CD4-positive, alpha-beta T cell treated with Interleukin-17A for 4 hours (primary cell): ENCODE measurements at regions not wholly inside any gene's neighbourhood (a gene's known extent, or its start where the extent isn't known, plus 50 kb on each side); places are given as distances from the start of the nearest gene placed in this dataset.

Source experiments
- DNase-seq: peaks from one replicate; pipeline ENCODE4 v3.0.0-alpha.2; 2020; ENCODE audit warnings: mixed read lengths

DNA sequence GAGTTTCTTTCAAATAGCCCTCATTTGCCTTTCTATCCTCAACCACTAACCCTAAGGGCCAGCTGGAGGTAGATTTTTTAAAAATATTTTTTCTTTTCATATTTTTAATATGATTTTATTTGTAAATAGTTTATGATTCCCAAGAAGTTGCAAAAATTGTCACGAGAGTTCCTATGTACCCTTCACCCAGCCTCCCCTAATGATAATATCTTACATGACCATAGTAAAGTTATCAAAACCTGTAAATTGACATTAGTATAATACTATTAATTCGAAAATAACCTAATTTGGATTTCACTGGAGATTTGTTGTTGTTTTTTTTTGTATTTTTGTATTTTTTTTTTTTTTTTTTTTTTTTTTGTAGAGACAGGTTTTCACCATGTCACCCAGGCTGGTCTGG is 495.5 kb downstream of the MIAT start:
- DNase-seq = no peak

- no peak for DNase-seq
Measured at GRCh38 chr22:27153386-27153785, 496.0 kb downstream of the MIAT start.

GRCh38 chr22:27154717-27155116 is 497.3 kb downstream of the MIAT start:
- no peak for DNase-seq

GRCh38 chr22:27156821-27157489 is 499.6 kb downstream of the MIAT start:
- no peak for DNase-seq

DNA sequence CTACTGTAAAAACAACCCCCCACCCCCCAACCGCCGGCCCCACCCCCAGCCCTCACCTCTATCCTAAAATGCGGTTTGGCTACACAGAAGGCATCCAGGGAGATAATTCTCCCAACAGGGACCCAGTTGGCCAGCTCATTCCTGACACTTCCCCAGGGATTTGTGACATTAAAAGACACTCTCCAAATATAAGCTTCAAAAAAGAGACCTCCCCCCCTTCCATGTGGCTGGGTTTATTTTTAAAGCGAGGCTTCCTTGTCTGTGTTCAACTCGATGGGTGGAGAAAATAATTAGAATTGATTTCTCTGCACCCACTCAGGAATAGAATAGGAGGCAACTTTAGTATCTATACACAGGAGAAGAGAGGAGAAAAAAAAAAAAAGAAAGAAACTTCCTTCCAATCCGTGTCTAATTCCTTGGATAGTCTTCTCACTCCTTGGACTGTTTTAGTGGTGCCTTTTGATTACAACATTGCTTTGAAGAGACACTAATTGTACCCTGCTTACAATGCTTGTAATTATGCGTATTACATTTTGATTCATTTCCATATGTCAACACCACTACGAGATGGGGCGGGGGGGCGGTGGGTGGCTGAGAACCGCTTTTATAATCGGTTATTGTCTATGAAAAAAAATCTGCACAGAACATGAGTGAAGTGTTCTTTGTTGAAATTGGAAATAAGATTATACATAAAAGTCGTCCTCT is 500.4 kb downstream of the MIAT start:
- no peak for DNase-seq

- DNase-seq = no peak
Measured at GRCh38 chr22:27159016-27159415, 501.6 kb downstream of the MIAT start.

DNA sequence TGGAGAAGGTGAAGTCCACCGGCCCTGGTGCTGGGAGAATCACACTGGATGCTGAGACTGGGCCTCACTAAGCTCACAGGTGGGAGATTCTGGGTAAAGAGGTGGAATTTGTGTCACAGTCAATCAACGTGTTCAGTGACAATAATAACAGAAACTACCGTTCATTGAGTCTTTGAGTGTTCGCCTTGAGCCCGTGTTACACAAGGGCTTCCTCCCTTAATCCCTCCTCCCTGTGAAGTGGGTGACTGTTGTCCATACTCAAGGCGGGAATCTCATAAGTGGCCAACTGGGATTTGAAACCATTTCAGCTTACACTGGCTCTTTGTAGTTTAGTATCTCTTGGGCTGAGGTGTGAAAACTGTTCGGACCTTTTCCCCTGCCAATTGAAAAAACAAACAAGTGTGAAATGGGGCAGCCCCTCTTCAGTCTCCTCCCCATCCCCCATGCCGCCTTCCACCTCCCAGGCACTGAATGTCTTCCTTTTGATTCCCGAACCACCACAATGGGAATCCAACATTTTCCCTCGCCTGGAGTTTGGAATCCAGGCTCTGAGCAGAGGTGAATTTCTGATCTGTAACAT is 502.4 kb downstream of the MIAT start:
- DNase-seq = no peak

DNA sequence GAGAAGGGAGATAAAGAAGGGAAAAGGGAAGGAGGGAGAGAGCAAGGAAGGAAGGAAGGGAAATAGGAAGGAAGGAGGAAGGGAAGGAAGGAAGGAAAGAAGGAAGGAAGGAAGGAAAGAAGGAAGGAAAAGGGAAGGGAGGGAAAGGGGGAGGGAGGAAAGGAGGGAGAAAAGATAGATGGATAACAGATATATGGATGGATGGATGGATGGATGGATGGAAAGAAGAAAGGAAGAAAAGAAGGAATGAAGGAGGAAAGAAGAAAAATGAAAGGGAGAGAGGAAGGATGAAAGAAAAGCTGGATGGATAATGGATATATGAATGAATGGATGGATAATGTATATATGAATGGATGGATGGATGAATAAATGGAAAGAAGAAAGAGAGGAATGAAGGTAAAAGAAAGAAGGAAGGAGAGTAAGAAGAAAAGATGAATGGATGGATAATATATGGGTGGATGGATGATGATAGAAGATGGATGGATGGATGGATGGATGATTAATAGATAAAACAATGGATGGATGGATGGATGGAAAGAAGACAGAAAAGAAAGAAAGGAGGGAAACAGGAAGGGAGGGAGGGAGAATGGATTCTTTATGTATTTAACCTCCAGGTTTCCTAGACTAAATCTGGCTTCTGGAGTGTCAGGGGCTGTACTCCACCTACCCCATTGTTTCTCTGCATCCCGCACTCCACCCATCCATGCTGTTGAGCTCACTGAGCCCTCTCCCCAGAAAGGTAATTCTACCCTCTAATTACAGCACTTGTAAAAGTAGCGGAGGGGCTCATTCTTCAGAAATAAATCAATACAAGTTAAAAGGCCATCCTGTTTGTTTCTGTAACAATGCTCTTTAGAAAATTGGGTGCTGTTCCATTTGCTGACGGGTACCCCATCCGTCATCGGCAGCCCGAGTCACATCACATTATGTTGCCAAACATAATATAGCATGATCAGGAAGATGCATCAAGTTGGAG is 506.1 kb downstream of the MIAT start:
- DNase-seq = no peak

DNA sequence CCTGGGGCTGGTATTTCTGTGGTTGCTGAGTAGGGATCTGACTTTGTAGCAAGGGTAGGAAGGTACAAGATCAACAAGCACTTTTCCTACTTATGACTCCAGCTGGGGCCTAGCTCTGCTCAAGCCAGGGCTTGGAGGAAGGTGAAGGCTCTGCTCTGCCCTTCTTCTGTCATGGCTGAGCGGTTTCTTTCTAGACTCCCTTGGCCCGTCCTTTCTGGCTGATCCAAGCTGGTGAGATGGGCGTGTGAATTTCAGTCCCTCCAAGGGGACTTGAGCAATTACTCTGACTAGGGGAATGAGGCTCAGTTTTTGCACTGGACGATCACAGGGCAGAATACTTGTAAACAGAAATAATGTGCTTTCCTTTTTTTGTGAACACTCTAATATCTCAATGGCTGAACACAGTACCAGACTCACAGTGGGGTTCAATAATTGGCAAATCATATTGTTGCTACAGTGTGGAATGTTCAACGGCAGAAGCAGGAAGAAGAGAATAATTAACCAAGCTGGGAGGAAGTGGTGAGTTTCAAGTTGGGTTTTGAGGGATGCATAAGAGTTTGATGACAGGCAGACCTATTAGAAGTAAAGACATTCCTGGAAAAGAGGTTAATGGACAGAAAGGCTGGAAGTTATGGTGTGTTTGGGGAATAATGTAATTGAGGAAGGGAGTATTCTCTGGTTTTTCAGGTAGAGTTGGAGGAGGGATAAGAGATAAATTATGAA is 507.6 kb downstream of the MIAT start:
- DNase-seq = no peak

- no peak for DNase-seq
Measured at GRCh38 chr22:27168681-27169080, 511.3 kb downstream of the MIAT start.

DNA sequence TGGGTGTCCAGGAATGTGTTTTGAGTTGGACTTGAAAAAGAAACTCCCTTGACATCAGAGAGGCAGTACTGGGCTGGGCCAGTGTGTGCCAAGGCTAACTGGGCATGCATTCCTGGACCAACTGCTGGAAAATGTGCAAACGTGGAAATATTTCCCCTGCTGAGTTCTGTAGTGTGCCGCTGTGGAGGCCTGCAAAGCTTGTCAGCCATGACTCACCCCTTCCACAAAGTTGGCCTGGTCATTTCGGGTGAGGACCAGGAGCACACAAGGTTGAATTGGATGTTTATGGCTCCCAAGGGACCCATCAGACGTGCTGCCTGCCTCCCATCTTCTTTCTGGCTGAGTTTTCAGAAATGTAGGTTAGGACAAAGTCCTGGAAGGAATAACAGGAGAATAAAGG is 513.1 kb downstream of the MIAT start:
- no peak for DNase-seq

DNA sequence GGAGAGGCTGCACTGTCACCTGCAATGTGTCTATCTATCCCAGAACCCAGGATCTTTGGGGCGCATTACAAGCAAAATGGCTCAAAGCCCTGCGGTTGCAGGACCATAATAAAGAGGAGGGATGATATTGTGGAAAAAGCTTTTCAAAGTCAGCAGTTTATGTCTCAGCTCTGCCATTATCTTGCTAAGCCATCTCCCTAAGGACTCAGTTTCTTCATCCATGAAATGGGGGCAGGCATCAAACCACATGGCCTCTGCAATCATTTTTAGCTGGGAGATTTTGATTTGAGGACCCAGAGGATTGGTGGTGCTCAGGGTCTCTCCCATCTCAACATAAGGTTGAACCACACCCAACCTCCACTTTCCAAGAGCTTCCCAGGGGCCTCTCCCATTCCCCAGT is 513.8 kb downstream of the MIAT start:
- no peak for DNase-seq

DNA sequence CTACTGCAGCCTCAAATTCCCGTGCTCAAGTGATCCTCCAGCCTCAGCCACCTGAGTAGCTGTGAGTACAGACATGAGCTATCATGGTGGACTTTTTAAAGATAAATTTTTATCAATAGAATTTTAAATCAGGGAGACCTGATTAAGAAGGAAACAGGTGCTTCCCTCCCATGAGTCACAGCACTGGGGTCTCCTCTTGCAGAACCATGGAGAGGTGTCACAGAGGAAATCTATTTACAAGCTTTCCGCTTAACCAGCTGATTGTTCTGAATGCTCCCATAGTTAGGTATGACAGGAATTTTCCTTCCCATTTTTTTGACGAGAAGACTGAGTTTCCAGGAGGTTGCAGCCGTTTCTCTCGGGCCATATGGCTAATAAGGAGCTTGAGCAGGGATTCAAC is 516.1 kb downstream of the MIAT start:
- DNase-seq = no peak

DNA sequence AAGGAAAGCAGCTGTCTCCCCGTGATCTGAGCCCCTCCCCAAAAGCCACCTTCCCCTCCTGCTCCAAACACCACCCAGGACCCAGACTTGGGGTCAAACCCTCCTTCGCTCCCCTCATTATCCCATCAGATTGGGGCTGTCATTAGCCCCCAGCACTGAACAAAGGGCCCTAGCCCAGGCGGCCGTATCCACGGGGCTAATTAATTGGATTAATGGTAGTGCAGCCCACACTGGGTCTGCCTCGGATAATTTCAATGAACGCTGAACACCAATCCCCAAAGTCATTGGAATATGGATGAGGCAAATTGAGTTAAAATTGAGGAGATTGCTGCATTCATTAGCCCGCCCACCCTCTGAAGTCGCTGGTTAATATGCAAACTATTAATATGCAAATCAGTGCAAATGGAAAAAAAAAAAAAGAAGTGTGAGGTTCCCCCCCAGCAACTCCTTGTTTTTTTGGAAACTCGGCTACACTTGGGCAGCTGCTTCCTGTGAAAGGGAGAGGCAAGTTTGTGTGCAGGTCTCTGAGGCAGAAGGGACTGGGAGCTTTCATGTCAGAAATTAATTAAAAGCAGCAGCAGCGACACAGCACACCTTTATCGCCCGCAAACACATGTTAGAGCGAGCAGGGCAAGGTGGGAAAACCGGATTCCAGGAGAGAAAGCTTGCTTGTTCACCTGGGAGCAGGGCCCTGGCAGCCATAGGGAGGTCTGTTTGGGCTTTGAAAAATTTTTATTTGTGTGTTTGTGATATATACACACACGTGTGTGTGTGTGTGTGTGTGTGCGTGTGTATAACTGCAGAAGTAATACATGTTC is 517.8 kb downstream of the MIAT start:
- DNase-seq = no peak

GRCh38 chr22:27175974-27176373 is 518.6 kb downstream of the MIAT start:
- DNase-seq = no peak

- DNase-seq = no peak
Measured at GRCh38 chr22:27179161-27179560, 521.8 kb downstream of the MIAT start.

DNA sequence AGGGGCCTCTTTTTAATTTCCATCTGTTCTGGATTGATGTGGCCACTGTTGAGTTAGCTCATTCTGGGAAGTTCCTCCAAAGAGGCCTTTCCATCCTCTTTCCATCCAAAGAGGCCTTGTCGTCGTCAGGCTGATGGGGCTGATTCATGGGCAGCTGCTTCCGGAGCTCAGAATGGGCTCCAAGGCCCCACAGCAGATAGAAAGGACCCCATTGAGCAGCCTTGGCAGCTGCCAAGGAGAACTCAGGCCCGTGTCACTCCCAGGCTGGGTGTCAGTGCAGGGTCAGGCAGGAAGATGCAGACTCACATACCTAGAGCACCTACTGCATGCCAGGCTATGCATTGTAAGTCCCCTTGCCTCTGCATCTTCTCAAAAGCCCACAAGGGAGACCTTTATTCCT is 524.1 kb downstream of the MIAT start:
- DNase-seq = no peak

- no peak for DNase-seq
Measured at GRCh38 chr22:27183474-27183873, 526.1 kb downstream of the MIAT start.

GRCh38 chr22:27185099-27185709 is 527.8 kb downstream of the MIAT start:
- DNase-seq = no peak

- no peak for DNase-seq
Measured at GRCh38 chr22:27185760-27186302, 528.4 kb downstream of the MIAT start.

- no peak for DNase-seq
Measured at GRCh38 chr22:27186643-27187042, 529.3 kb downstream of the MIAT start.
